ENCODE measurements at regions not wholly inside any gene's neighbourhood (a gene's known extent, or its start where the extent isn't known, plus 50 kb on each side); places are given as distances from the start of the nearest gene placed in this dataset.

- TF ChIP-seq GATA2 (IDR thresholded peaks at IDR 0.05; ENCODE audit: low read depth, low read length) (no peak), GATA3 (IDR thresholded peaks at IDR 0.05; ENCODE audit: low read depth, low read length) (no peak)
Measured at GRCh38 chr3:117133066-117133465, 423.5 kb downstream of the TUSC7 start.
